Heart right ventricle (tissue), 16 donors: ENCODE measurements at regions not wholly inside any gene's neighbourhood (a gene's known extent, or its start where the extent isn't known, plus 50 kb on each side); places are given as distances from the start of the nearest gene placed in this dataset.

ENCODE experiments used
- ATAC-seq, 8 donors: fragments of 200-7000 bp; cut with Tn5 transposase; one replicate each; pipeline ENCODE4 v1.9.1; 2020; ENCODE audit warnings: mild to moderate bottlenecking in 8 of 8, moderate library complexity in 8 of 8, moderate number of reproducible peaks in 1 of 8
- DNase-seq, 2 donors: peaks; one replicate each; pipeline ENCODE4 v3.0.0-alpha.2; 2020
- H3K27ac ChIP-seq, 10 donors: fragments of 200-600 bp; sonication (generic) in 2 of 10; one replicate each; pipeline versions ENCODE4 v1.5.0 to v1.8.0; 2020 to 2022; ENCODE audit warnings: mild to moderate bottlenecking in 3 of 10
- H3K27me3 ChIP-seq, 7 donors: fragments of 200-600 bp; one replicate each; pipeline ENCODE4 v1.8.0; 2021 to 2022; ENCODE audit warnings: mild to moderate bottlenecking in 2 of 7
- H3K36me3 ChIP-seq, 9 donors: fragments of 200-600 bp; sonication (generic) in 1 of 9; one replicate each; pipeline versions ENCODE4 v1.5.0 to v1.8.0; 2020 to 2022; ENCODE audit warnings: mild to moderate bottlenecking in 2 of 9
- H3K4me1 ChIP-seq, 9 donors: fragments of 200-600 bp; sonication (generic) in 1 of 9; one replicate each; pipeline versions ENCODE4 v1.5.0 to v1.8.0; 2020 to 2022; ENCODE audit warnings: mild to moderate bottlenecking in 4 of 9
- H3K4me3 ChIP-seq, 10 donors: fragments of 200-600 bp; sonication (generic) in 2 of 10; one replicate each; pipeline versions ENCODE4 v1.5.0 to v1.8.0; 2020 to 2022; ENCODE audit warnings: mild to moderate bottlenecking in 7 of 10, moderate library complexity in 2 of 10
- H3K9me3 ChIP-seq, 11 donors: fragments of 200-600 bp in 10 of 11; sonication (generic) in 2 of 11; one replicate each; pipeline versions ENCODE4 v1.5.0 to v1.8.0; 2013 to 2022; ENCODE audit warnings: mild to moderate bottlenecking in 2 of 11, control low read depth in 1 of 11, moderate library complexity in 1 of 11
- CTCF ChIP-seq, 9 donors: fragments of 200-600 bp; sonication (generic) in 2 of 9; IDR thresholded peaks; one replicate each; pipeline versions ENCODE4 v1.5.0 to v1.8.0; 2021 to 2022; ENCODE audit warnings: antibody characterized with exemption in 9 of 9, mild to moderate bottlenecking in 5 of 9, moderate library complexity in 1 of 9
- WGBS, 2 donors: extraction: QIAGEN DNeasy Blood & Tissue Kit; methylation state at CpG; one replicate each; pipeline ENCODE4 v1.1.7; 2013; ENCODE audit warnings: inconsistent platforms in 1 of 2; 5-methylcytosine and 5-hydroxymethylcytosine counted together
- intact Hi-C, 10 donors: fragments of 100-400 bp; cut with DNase I; formaldehyde crosslinking; loops; one replicate each; pipeline versions ENCODE4 v1.11.1 to v1.14.2; 2022
- donor health status: Arrhythmogenic right ventricular cardiomyopathy.
- donor health status: ischemic (EF 13 %, LVEDD 7.1; RV severe dilation, severe dysfunction).
- donor health status: healthy with polysubstance abuse.
- donor health status: DM: no; HTN: yes; CAD: no.
- donor health status: DM: no; HTN: no; CAD: no.
- donor health status: ischemic (EF 25% LVEDD 6.9; RV normal size, moderate dysfunction).
- donor health status: ischemic (EF 25% LVEDD 5.7; RV mildly dilated, moderate dysfunction).
- donor health status: healthy.
- donor health status: DM: yes; HTN: yes; CAD: no.
- donor health status: Ischemic cardiomyopathy.
- donor health status: ischemic (EF 35%, LVEDD 5.7; RV mildly dilated, moderate dysfunction).
- donor health status: nonischemic (EF 11% LVEDD 7.7; RV severe dilation, severe dysfunction).
- donor health status: DM: yes; HTN: yes; CAD: no.
- donor health status: PGD.
- donor health status: ischemic (EF 29% LVEDD 5.4; RV normal size, mild dysfunction).
- donor health status: nonischemic (EF 23%, LVEDD 6.1; RV moderate dilation, normal function).

GRCh38 chrX:121854614-121854911, 807.2 kb downstream of the GLUD2 start:
- no peak for ATAC-seq
- DNase-seq, result no peak
- no peaks in the 10 kb centered on the region for H3K4me1 ChIP-seq
- H3K9me3 ChIP-seq, result no peaks in the 10 kb centered on the region
- H3K4me3 ChIP-seq, result no peak overlapping the region
- H3K36me3 ChIP-seq, result no peaks in the 10 kb centered on the region
- WGBS, 2 donors, result 81 to 84% methylated on average over 5 of the region's 5 CpGs
- no peaks in the 10 kb centered on the region for H3K27me3 ChIP-seq
- intact Hi-C loops, result no loop called here
- no peak overlapping the region for H3K27ac ChIP-seq
- no peak for TF ChIP-seq CTCF (IDR thresholded peaks at IDR 0.05)

GRCh38 chrX:121858867-121859647, 811.6 kb downstream of the GLUD2 start:
- no peak overlapping the region for H3K4me3 ChIP-seq
- no peaks in the 10 kb centered on the region for H3K9me3 ChIP-seq
- DNase-seq (no peak), ATAC-seq (no peak)
- no peaks in the 10 kb centered on the region for H3K27me3 ChIP-seq
- WGBS, 2 donors, result 75 to 83% methylated on average over 8 of the region's 8 CpGs
- H3K27ac ChIP-seq, result no peak overlapping the region
- no peaks in the 10 kb centered on the region for H3K4me1 ChIP-seq
- intact Hi-C loops, result no loop called here
- no peak for TF ChIP-seq CTCF (IDR thresholded peaks at IDR 0.05)
- H3K36me3 ChIP-seq, result no peaks in the 10 kb centered on the region

- no peak for DNase-seq
- 59 to 62% methylated on average over 7 of the region's 7 CpGs for WGBS, 2 donors
- Histone ChIP-seq H3K9me3 (no peaks in the 10 kb centered on the region), H3K36me3 (no peaks in the 10 kb centered on the region), H3K4me1 (no peaks in the 10 kb centered on the region), H3K27ac (no peak overlapping the region), H3K27me3 (no peaks in the 10 kb centered on the region), H3K4me3 (no peak overlapping the region)
- no peak for TF ChIP-seq CTCF (IDR thresholded peaks at IDR 0.05)
- intact Hi-C loops, result no loop called here
- no peak for ATAC-seq
These were observed 816.6 kb downstream of the GLUD2 start for GRCh38 chrX:121863976-121864375.

GRCh38 chrX:121864561-121864960, 817.2 kb downstream of the GLUD2 start:
- H3K9me3 ChIP-seq, result no peaks in the 10 kb centered on the region
- H3K36me3 ChIP-seq, result no peaks in the 10 kb centered on the region
- H3K27me3 ChIP-seq, result no peaks in the 10 kb centered on the region
- no peak for TF ChIP-seq CTCF (IDR thresholded peaks at IDR 0.05)
- 58 to 59% methylated on average over 2 of the region's 2 CpGs for WGBS, 2 donors
- no peak overlapping the region for H3K27ac ChIP-seq
- no peak overlapping the region for H3K4me3 ChIP-seq
- no peak for DNase-seq
- intact Hi-C loops, result no loop called here
- ATAC-seq, result no peak
- H3K4me1 ChIP-seq, result no peaks in the 10 kb centered on the region
